Glutamatergic neuron (in vitro differentiated cells): ENCODE measurements at regions not wholly inside any gene's neighbourhood (a gene's known extent, or its start where the extent isn't known, plus 50 kb on each side); places are given as distances from the start of the nearest gene placed in this dataset.

ENCODE experiments used
- DNase-seq: peaks from one replicate; pipeline ENCODE4 v3.0.0; 2022
- H3K27ac Mint-ChIP-seq: one replicate; pipeline ENCODE4 v1.8.0; 2020; ENCODE audit warnings: mild to moderate bottlenecking, mixed read lengths, inconsistent platforms; ENCODE audit not compliant: unreplicated experiment
- H3K27me3 Mint-ChIP-seq: one replicate; pipeline ENCODE4 v1.8.0; 2020; ENCODE audit warnings: mild to moderate bottlenecking, moderate library complexity, mixed read lengths, inconsistent platforms; ENCODE audit not compliant: unreplicated experiment
- H3K36me3 Mint-ChIP-seq: one replicate; pipeline ENCODE4 v1.8.0; 2020; ENCODE audit warnings: mild to moderate bottlenecking, mixed read lengths, inconsistent platforms; ENCODE audit not compliant: unreplicated experiment
- H3K4me1 Mint-ChIP-seq: one replicate; pipeline ENCODE4 v1.8.0; 2020; ENCODE audit warnings: mild to moderate bottlenecking, low read depth, mixed read lengths, inconsistent platforms; ENCODE audit not compliant: unreplicated experiment
- H3K4me3 Mint-ChIP-seq: one replicate; pipeline ENCODE4 v1.8.0; 2020; ENCODE audit warnings: mild to moderate bottlenecking, mixed read lengths, inconsistent platforms; ENCODE audit not compliant: unreplicated experiment
- H3K9me3 Mint-ChIP-seq: one replicate; pipeline ENCODE4 v1.8.0; 2020; ENCODE audit warnings: mild to moderate bottlenecking, moderate library complexity, mixed read lengths, inconsistent platforms; ENCODE audit not compliant: unreplicated experiment
- TF ChIP-seq, protein P1 (sequence below): fragments of 200-600 bp; sonication (generic); IDR thresholded peaks from one replicate; pipeline ENCODE4 v1.5.0; 2021; ENCODE audit not compliant: partially characterized antibody, unreplicated experiment

DNA sequence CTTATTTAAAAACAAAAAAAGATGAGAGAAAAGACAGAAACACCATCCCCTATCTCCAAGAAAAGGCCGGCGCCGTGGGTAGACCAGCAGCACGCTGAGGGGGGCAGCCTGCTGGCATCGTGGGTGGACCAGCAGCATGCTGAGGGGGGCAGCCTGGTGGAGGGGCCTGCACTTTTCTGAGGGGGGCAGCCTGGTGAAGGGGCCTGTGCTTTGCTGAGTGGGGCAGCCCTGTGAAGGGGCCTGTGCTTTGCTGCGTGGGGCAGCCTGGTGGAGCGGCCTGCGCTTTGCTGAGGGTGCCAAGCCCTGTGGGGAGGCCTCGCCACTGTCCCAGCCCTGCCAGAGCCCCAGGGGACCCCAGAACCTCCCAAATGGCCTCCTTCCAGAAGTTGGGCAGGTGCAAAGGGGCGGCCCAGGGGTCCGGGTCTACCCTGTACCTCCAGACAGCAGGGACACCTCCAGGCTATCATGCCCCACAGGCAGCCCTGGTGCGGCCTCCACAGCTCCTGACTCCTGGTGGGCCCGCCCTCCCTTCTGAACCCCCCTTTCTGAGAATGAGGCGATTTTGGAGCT is 1185.7 kb downstream of the BRD1 start:
- H3K27me3 Mint-ChIP-seq: peaks cover 6% of the 10 kb centered on the region
- H3K4me3 Mint-ChIP-seq: no peak overlapping the region
- H3K9me3 Mint-ChIP-seq: peaks cover 13% of the 10 kb centered on the region
- TF ChIP-seq, protein P1, sequence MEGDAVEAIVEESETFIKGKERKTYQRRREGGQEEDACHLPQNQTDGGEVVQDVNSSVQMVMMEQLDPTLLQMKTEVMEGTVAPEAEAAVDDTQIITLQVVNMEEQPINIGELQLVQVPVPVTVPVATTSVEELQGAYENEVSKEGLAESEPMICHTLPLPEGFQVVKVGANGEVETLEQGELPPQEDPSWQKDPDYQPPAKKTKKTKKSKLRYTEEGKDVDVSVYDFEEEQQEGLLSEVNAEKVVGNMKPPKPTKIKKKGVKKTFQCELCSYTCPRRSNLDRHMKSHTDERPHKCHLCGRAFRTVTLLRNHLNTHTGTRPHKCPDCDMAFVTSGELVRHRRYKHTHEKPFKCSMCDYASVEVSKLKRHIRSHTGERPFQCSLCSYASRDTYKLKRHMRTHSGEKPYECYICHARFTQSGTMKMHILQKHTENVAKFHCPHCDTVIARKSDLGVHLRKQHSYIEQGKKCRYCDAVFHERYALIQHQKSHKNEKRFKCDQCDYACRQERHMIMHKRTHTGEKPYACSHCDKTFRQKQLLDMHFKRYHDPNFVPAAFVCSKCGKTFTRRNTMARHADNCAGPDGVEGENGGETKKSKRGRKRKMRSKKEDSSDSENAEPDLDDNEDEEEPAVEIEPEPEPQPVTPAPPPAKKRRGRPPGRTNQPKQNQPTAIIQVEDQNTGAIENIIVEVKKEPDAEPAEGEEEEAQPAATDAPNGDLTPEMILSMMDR: no peak
- DNase-seq: no peak
- H3K27ac Mint-ChIP-seq: no peak overlapping the region
- peaks cover 3% of the 10 kb centered on the region for H3K4me1 Mint-ChIP-seq
- H3K36me3 Mint-ChIP-seq: no peaks in the 10 kb centered on the region

GRCh38 chr22:48640890-48641841 is 1186.5 kb downstream of the BRD1 start:
- H3K4me1 Mint-ChIP-seq: peaks cover 5% of the 10 kb centered on the region
- no peak for DNase-seq
- peak overlapping the region; percentile 88 for H3K27ac Mint-ChIP-seq
- H3K36me3 Mint-ChIP-seq: no peaks in the 10 kb centered on the region
- H3K27me3 Mint-ChIP-seq: peaks cover 8% of the 10 kb centered on the region
- peak overlapping the region; percentile 55 for H3K4me3 Mint-ChIP-seq
- TF ChIP-seq, protein P1: no peak
- H3K9me3 Mint-ChIP-seq: peaks cover 16% of the 10 kb centered on the region

GRCh38 chr22:48639896-48640748 is 1187.6 kb downstream of the BRD1 start:
- H3K4me3 Mint-ChIP-seq: peak overlapping the region; percentile 55
- H3K4me1 Mint-ChIP-seq: peaks cover 5% of the 10 kb centered on the region
- H3K36me3 Mint-ChIP-seq: no peaks in the 10 kb centered on the region
- no peak for DNase-seq
- H3K27ac Mint-ChIP-seq: peak overlapping the region; percentile 88
- H3K27me3 Mint-ChIP-seq: peaks cover 9% of the 10 kb centered on the region
- H3K9me3 Mint-ChIP-seq: peaks cover 17% of the 10 kb centered on the region
- TF ChIP-seq, protein P1: no peak

DNA sequence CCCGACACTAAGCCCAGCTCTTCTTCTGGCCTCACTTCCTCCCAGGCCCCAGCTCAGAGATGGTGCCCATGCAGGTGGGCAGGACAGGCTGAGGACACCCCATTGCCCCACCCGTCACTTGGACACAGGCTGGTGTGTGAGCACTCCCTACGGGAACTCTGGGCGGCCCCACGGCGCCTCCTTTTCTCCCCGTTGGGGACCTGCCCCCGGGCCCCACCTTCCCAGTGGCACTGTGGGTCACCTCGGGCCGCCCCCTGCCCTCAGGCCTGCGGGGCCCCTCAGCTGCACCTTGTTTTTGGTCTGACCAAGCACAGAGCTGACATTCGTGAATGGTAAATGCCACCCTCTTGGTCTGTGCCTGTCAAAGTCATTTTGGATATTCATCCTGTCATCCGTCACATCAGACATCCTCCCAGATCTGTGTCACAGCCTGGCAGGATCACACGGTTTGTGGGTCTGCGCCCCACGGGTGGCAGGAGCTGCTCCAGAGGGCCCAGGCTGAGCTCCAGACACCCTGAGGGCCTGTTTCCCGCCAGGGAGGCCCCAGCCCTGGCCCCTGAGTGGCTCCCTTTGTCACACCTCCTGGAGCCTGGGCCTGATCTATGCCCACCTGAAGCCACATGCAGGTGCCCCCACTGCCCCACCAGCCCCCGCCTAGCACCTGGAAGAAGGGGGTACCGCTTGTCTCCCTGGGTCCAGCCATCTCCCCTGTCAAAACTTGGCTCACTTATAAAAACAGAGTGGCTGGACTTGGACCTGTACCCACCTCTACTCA is 1188.5 kb downstream of the BRD1 start:
- H3K4me1 Mint-ChIP-seq: peaks cover 5% of the 10 kb centered on the region
- TF ChIP-seq, protein P1: no peak
- no peaks in the 10 kb centered on the region for H3K36me3 Mint-ChIP-seq
- H3K4me3 Mint-ChIP-seq: no peak overlapping the region
- H3K9me3 Mint-ChIP-seq: peaks cover 16% of the 10 kb centered on the region
- no peak overlapping the region for H3K27ac Mint-ChIP-seq
- DNase-seq: no peak
- H3K27me3 Mint-ChIP-seq: peaks cover 9% of the 10 kb centered on the region
